Activated CD8-positive, alpha-beta memory T cell treated with anti-CD3 and anti-CD28 coated beads, Interleukin-2, amount 50 U/mL, for 4 hours (primary cell): ENCODE measurements at regions not wholly inside any gene's neighbourhood (a gene's known extent, or its start where the extent isn't known, plus 50 kb on each side); places are given as distances from the start of the nearest gene placed in this dataset.
"Not testable (repeated sequence)": the region's sequence is repeated elsewhere in the genome, so short reads cannot be mapped to it uniquely, and the experiment has no call there.

Source experiments
- DNase-seq: peaks from one replicate; pipeline ENCODE4 v3.0.0-alpha.2; 2020

GRCh38 chr14:48693793-48694192 lies 892.4 kb downstream of the RPS29 start:
- no peak for DNase-seq

GRCh38 chr14:48690349-48690748 lies 895.8 kb downstream of the RPS29 start:
- DNase-seq = no peak

DNA sequence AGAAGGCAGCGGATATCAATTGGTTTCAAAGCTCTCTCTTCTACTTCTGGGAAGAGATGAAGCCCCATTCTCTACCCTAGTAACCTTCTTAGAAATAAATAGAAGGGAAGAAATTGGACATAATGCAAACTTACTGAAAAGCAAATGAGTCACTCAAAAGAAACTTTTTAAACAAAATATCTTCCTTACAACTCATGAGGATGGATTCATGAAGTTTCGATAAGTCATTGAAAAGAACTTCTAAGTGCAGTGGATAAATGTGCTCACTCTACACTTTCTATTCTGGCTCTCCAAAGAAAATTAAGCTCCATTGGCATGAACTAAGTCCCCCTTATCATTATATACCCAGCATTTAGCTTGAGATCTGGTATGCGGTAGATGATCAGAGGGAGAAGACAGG lies 899.5 kb downstream of the RPS29 start:
- DNase-seq = no peak

DNA sequence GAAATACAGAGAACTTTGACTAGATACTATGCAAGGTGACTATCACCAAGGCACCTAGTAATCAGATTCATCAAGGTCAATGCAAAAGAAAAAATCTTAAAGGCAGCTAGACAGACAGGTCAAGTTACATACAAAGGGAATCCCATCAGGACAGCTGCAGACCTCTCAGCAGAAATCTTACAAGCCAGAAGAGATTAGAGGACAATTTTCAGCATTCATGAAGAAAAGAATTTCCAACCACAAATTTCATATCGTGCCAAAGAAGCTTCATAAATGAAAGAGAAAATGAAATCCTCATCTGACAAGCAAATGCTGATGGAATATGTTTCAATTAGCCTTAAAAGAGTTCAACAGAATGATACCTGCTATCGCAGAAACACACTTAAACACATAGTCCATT lies 913.7 kb downstream of the RPS29 start:
- no peak for DNase-seq

DNA sequence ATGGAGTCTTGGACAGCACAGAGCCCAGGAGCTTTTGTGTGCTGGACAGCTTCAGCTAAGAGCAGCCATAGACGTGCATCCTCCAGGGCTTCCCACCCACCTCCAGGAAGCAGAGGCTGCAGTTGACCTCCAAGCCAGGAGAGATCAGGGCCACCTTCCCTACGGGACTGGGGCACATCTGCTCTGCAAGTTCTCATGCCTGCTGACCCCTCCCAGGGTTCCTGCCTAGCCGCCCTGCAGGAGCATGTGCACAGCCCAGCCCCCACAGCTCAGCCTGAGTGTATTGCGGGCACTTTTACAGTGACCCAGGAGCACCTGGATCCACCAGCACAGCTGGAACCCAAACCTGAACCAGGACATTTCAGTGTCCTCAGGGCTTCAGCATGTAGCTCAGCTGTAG lies 915.2 kb downstream of the RPS29 start:
- DNase-seq = no peak

DNA sequence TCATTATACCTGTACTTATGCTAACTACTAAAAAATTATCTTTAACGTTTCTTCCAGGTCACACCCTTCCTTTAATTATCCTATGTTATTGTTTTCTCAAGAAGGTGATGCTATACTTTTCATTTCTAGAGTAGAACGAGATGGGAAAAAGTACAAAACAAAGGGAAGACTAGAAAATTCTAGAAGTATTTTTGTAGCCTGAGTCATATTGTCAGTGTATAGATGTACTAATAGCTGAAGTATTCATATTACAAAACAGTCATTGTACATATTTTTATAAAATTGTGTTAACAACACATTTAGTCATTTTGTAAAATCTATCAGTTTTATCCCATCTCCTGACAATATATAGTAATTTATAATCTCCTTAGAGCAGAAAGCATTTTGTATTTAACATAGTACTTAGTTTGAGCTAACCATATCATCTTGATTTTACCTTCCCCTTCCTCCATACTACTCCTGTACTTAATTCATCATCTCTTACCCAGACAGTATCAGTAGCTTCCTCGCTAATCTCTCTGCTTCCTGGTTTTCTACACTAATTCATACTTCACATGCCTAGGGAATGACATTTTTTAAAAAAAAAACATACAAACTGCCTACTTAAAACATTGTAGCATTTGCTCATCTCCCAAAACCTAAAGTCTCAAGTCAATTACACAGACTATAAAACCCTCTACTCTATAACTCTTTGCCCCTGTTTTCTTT lies 920.9 kb downstream of the RPS29 start:
- no peak for DNase-seq

DNA sequence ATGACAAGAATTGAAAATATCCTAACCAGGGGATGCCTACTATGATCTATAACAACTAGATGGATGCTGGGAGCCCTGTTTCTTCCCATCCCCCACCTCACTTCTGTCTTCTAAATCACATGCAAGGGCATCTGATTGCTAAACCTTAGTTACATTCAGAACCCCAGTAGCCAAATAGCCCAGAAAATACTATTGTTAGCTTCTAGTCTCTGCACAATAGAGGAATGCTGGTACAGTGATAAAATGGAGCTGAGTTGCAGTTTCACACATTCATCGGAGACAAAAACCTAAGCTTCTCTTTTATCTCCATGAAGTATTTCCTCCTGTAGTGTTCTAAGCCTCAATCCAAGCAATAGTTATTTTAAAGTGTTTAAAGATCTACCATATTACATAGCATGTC lies 942.9 kb downstream of the RPS29 start:
- no peak for DNase-seq

DNA sequence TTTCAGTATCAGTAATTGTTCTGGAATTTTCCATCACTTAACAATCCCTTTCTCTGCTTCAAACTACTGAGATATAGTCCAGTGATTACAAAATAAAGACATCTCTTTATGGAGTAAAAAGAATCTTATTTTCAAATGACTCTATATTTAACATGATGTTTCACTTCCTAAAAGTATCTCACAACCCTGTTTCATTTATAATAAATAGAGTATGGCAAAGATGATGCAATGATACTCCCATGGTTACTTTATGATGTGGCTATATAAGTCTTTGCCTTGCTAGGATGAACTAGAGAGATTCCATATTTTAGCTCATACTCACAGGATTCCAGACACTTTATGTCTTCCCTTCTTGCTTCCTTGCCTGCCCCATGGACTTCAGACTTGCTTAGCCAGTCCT lies 953.5 kb upstream of the MDGA2 start:
- no peak for DNase-seq

DNA sequence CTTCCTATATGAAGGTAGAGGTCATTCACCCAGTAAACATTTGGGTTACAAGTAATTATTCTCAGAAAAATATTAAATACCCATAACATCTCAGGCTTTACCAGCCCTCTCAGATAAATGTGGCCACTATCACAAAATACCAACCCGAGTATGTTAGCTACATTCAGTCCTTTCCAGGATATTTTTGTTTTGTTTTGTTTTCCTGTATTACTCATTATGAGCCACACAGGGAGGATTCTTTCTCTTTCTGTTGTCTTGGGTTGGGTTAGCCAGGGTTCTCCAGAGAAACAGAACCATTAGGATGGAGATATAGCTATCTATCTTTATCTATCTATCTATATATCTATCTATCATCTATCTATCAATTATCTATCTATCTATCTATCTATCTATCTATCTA lies 947.6 kb upstream of the MDGA2 start:
- no peak for DNase-seq

DNA sequence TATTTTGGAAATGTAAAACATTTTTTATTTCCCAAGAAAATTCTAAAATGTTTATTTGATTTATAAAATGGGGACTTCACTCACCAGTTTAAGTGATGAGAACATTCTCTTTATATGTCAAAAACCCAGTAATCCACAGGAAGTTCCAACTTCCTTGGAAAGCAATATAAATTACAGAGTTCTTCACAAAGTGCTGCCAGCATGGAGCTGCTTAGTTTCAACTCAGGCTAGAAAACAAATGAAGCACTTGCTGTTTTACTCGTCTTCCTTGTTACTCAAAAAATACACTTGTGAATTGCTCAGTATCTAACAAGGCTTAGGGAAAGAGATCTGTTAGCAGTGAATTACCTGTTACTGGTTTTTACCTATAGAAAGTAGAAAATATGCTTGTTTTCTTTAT lies 942.7 kb upstream of the MDGA2 start:
- no peak for DNase-seq

- no peak for DNase-seq
Measured at GRCh38 chr14:48616931-48617330, 941.5 kb upstream of the MDGA2 start.

DNA sequence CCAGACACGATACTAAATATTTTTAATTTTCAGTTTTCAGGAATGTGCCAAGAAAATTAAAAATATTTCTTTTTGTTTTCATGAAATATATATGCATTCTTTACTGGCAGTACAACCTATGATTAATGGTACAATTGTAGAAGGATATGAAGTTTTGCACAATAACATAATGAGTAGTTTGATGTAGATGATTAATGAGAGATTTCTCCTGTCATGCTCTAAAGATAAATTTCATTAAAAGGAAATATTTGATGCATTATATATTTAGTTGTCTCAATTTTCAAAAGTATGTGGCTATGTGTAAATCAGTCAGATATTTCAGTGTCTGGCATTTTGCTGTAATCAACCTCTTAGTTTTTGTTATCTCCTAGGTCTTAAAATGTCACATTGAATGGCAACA lies 940.2 kb upstream of the MDGA2 start:
- no peak for DNase-seq

GRCh38 chr14:48614003-48614402 lies 938.6 kb upstream of the MDGA2 start:
- DNase-seq = no peak

GRCh38 chr14:48606960-48607359 lies 931.6 kb upstream of the MDGA2 start:
- DNase-seq = not testable (repeated sequence)

DNA sequence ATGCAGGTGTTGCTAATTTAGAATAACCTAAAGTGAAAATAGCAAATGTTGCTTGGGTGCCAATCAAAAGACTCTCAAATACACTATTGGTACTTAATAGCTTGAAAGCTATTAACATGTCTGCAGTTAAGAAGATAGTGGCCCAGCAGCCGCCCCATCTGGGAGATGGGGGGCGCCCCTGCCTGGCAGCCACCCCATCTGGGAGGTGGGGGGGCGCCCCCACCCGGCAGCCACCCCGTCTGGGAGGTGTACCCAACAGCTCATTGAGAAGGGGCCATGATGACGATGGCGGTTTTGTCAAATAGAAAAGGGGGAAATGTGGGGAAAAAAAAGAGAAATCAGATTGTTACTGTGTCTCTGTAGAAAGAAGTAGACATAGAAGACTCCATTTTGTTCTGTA lies 923.1 kb upstream of the MDGA2 start:
- DNase-seq = no peak

DNA sequence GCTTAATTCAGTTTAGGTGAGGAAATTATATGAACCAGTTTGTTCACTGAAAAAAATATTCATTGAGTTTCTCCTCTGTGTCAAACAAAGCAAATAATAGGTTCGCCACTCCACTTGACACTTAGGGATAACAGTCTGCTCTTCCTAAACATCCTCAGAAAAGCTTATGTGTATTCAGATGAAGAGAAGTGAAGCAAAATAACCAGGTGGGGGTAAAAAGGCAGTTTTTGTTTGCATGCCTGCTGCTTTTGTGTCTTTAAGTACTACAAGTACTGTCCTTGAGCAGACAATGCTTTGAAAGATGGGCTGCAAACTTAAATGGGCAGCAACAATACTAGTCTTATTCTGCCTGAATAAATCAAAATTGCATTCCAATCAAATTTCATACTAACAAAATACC lies 910.7 kb upstream of the MDGA2 start:
- DNase-seq = no peak

GRCh38 chr14:48584031-48584430 lies 908.6 kb upstream of the MDGA2 start:
- DNase-seq = no peak

- DNase-seq = no peak
Measured at GRCh38 chr14:48582938-48583337, 907.5 kb upstream of the MDGA2 start.

- no peak for DNase-seq
Measured at GRCh38 chr14:48580692-48581091, 905.3 kb upstream of the MDGA2 start.

DNA sequence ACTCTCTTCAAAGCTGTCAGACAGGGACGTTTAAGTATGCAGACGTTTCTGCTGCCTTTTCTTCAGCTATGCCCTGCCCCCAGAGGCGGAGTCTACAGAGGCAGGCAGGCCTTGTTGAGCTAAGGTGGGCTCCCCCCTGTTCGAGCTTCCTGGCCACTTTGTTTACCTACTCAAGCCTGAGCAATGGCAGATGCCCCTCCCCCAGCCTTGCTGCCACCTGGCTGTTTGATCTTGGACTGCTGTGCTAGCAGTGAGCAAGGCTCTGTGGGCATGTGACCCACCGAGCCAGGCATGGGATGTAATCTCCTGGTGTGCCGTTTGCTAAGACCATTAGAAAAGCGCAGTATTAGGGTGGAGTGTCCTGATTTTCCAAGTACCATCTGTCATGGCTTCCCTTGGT lies 900.4 kb upstream of the MDGA2 start:
- DNase-seq = no peak

GRCh38 chr14:48568688-48569087 lies 893.3 kb upstream of the MDGA2 start:
- no peak for DNase-seq

GRCh38 chr14:48568252-48568651 lies 892.8 kb upstream of the MDGA2 start:
- DNase-seq = no peak

DNA sequence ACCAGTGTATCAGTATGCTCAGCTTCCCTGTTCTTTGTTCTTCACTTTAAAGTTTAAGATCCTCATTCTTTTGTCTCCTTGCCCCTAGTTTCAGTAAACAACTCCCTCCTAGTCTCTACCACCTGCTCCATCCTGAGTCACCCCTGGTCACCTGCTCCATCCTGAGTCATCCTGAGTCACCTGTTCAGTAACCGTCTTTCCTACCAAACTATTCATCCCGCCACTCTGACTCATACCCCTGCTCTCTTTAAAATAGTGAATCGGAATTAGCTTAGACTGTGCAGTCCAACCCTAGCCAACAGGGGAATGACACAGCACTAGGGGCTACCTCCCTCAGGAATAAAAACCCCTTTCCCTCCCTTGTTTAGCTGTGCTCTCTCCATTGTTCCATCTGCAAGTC lies 888.1 kb upstream of the MDGA2 start:
- DNase-seq = no peak

DNA sequence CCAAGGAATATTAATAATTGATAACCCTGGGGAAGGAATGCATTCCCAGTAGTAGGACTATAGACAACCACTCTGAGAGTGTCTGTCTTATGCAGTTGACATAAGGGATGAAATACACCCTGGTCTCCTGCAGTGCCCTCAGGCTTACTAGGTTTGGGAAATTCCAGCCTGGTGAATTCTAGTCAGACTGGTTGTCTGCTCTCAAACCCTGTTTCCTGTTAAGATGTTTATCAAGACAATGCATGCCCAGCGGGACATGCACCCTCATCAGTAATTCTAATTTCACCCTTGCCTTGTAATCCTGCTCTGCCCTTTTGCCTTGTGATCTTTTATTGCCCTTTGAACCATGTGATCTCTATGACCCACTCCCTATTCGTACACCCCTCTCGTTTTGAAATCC lies 886.0 kb upstream of the MDGA2 start:
- DNase-seq = not testable (repeated sequence)

- DNase-seq = no peak
Measured at GRCh38 chr14:48560421-48560820, 885.0 kb upstream of the MDGA2 start.

- DNase-seq = no peak
Measured at GRCh38 chr14:48553443-48553842, 878.0 kb upstream of the MDGA2 start.
